ENCODE measurements at regions not wholly inside any gene's neighbourhood (a gene's known extent, or its start where the extent isn't known, plus 50 kb on each side); places are given as distances from the start of the nearest gene placed in this dataset.
"Not testable (repeated sequence)": the region's sequence is repeated elsewhere in the genome, so short reads cannot be mapped to it uniquely, and the experiment has no call there.

DNA sequence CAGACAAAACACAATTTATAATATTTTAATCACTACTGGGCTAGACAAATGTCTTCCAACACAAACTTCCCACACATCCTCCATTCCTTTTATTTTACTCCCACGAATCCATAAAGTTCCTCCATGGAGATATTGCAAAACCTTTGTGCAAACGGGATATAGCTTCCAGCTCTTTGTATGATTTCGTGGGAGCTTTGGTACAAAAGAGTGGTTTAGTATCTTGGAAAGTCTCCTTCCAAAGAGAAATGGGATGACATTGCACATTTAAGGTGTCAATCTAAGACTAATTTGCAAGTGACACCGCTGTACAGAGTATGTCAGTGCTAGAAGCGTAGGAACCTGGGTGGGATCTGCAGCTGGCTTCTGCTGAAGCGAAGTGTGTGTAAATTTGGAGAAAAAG is 455.2 kb upstream of the RUNX1 start:
- Mint-ChIP-seq H3K4me3 (no peak overlapping the region), H3K36me3 (no peaks in the 10 kb centered on the region), H3K27ac (no peak overlapping the region), H3K9me3 (peaks cover 0 to 4% (median 0%) of the 10 kb centered on the region in 3 donors), H3K4me1 (peaks cover 0 to 19% (median 4%) of the 10 kb centered on the region in 3 donors), H3K27me3 (peaks cover 23% of the 10 kb centered on the region)

DNA sequence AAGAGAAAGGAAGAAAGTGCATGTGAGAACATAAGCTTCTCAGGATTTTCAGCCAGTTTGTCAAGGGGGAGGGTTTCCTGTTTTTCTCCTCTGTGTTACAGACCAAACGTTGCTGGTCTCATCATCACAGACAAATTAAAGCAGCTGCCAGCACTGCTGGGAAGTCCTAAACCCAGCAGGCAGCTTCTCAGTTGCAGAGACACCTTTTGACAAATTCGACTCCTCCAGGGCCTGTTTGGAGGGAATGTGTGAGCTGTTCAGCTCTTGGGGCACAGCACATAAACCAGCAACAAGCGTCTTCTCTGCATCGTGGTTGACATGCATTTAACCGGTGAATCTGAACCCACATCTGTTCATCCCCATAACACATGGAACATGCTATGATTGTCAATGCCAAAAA is 454.6 kb upstream of the RUNX1 start:
- peaks cover 0 to 16% (median 4%) of the 10 kb centered on the region in 3 donors for H3K4me1 Mint-ChIP-seq
- H3K27ac Mint-ChIP-seq = no peak overlapping the region
- peaks cover 21% of the 10 kb centered on the region for H3K27me3 Mint-ChIP-seq
- H3K4me3 Mint-ChIP-seq = peak overlapping the region in 1 of 4 donors; percentile 28
- no peaks in the 10 kb centered on the region for H3K36me3 Mint-ChIP-seq
- peaks cover 0 to 4% (median 0%) of the 10 kb centered on the region in 3 donors for H3K9me3 Mint-ChIP-seq

DNA sequence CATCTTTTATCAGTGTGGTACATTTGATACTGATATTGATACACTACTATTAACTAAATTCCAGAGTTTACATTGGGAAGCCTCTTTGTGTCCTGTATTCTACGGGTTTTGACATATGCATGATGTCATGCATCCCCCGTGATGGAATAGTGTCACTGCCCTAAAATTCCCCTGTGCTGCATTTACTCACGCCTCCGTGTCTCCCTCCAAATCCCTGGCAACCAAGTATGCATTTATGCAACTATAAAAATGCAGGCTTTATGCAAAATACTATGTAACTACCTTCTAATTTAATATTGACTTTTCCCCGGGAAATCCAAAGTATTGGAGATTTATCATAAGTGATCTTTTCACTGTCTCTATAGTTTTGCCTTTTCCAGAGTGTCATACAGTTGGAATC is 453.7 kb upstream of the RUNX1 start:
- H3K9me3 Mint-ChIP-seq = peaks cover 0 to 4% (median 0%) of the 10 kb centered on the region in 3 donors
- no peak overlapping the region for H3K27ac Mint-ChIP-seq
- H3K27me3 Mint-ChIP-seq = peaks cover 17% of the 10 kb centered on the region
- no peaks in the 10 kb centered on the region for H3K36me3 Mint-ChIP-seq
- H3K4me1 Mint-ChIP-seq = peaks cover 0 to 13% (median 4%) of the 10 kb centered on the region in 3 donors
- no peak overlapping the region for H3K4me3 Mint-ChIP-seq

DNA sequence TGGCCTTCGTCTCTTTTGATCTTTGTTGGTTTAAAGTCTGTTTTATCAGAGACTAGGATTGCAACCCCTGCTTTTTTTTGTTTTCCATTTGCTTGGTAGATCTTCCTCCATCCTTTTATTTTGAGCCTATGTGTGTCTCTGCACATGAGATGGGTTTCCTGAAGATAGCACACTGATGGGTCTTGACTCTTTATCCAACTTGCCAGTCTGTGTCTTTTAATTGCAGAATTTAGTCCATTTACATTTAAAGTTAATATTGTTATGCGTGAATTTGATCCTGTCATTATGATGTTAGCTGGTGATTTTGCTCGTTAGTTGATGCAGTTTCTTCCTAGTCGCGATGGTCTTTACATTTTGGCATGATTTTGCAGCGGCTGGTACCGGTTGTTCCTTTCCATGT is 448.4 kb upstream of the RUNX1 start:
- H3K9me3 Mint-ChIP-seq, H3K36me3 Mint-ChIP-seq, H3K4me3 Mint-ChIP-seq, H3K27me3 Mint-ChIP-seq, H3K4me1 Mint-ChIP-seq, H3K27ac Mint-ChIP-seq: not testable (repeated sequence)

DNA sequence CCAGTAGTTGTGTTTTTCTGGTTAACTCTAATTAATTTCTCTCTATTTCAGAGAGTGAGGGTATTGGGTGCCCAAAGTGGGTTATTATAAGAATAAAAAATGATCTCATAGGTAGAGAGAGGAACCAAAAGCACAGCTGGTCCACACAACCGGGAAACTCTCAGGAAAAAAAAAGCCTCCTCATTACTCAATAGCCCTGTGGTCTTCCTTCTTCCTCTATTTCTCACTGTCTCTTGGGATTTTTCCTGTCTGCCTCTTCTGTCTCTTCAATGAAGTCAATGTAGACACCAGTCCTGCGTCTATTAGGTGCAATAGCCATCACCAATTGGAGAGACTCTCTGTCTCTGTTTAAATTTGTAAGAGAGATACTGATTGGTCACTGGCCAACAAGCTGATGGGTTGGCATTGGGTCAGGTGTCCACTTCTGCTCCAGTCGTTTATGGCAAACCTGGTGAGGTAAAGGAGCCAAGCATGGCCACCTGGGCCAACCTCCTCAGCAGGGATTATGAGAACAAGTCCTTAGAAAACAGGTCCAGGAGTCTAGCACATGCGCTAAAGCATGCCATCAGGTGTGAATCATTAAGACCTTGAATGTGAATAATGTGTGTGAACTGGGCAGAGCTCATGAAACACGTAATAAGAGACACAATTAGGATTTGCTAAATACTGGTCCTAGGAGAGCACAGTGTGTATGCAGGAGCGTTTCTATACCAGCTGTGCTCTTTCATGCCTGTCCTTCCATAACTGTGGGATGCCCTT is 443.0 kb upstream of the RUNX1 start:
- Mint-ChIP-seq H3K36me3 (no peaks in the 10 kb centered on the region), H3K27me3 (peaks cover 12% of the 10 kb centered on the region), H3K4me3 (no peak overlapping the region), H3K4me1 (no peaks in the 10 kb centered on the region), H3K27ac (no peak overlapping the region), H3K9me3 (no peaks in the 10 kb centered on the region)

DNA sequence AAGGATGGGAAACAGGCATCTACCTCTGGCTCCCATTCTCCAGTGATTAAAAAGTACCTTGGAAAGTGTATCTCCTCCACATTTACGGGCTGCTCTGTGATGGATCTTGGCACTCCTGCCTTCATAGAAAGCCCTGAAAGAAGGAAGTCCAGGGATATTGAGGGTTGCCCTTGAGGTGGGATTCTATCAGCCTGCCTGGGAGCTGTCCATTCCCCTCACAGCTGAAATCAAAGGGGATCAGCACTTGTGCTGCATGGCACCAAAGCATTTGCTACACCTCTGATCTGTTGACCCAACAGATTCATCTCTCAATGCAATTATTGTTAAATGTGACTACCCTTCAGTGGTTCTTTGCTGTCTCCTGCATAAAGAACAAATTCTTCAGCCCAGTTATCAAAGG is 442.0 kb upstream of the RUNX1 start:
- Mint-ChIP-seq H3K27me3 (peaks cover 13% of the 10 kb centered on the region), H3K4me1 (no peaks in the 10 kb centered on the region), H3K36me3 (no peaks in the 10 kb centered on the region), H3K9me3 (no peaks in the 10 kb centered on the region), H3K4me3 (no peak overlapping the region), H3K27ac (no peak overlapping the region)

DNA sequence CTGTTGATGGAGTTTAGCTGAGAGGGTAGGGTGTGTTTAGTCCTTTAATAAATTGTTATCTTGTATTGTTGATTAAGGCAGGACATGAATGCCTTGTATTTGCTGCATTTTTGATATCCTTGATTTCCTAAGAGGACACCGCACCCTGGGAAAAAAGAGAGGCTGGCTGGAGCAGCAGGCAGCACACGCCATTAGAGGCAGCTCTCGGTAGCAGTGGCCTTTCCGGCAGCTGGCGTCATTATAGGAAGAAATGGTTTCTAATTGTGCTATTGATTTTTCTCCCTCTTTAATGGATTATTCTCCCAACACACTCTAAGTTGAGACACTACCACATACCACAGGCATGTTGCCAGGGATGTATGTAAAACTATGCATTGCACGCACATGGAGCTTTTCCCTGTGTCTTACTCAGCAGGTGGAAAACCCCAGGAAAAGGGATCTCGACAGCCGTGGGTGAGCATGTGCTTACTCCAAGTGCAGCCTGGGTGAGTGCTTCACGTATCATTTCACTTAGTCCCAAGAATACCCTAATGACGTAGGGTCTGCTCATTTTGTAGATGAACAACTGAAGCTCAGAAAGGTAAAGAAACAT is 440.4 kb upstream of the RUNX1 start:
- H3K27ac Mint-ChIP-seq = no peak overlapping the region
- H3K36me3 Mint-ChIP-seq = no peaks in the 10 kb centered on the region
- peaks cover 16% of the 10 kb centered on the region for H3K27me3 Mint-ChIP-seq
- no peak overlapping the region for H3K4me3 Mint-ChIP-seq
- H3K9me3 Mint-ChIP-seq = no peaks in the 10 kb centered on the region
- H3K4me1 Mint-ChIP-seq = no peaks in the 10 kb centered on the region

DNA sequence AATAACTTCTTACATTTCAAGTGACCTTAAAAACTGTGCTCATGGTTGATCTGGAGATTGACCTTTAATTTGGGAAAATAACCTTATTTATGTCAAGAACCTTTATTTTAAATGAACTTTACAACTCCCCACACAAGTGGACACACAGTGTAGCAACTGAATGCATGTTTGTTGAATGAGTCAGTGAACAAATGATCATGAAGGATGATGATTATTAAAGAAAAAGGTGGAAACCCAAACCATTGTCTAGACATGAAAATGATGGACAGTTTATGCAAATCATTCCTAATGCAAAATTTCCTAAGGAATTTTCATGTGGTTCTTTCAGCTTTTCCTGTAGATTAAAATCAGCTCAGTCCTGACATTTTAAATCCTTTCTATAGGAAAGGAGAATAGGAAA is 439.8 kb upstream of the RUNX1 start:
- peaks cover 0 to 2% (median 0%) of the 10 kb centered on the region in 3 donors for H3K9me3 Mint-ChIP-seq
- H3K27ac Mint-ChIP-seq = no peak overlapping the region
- H3K36me3 Mint-ChIP-seq = no peaks in the 10 kb centered on the region
- H3K4me1 Mint-ChIP-seq = no peaks in the 10 kb centered on the region
- peaks cover 16% of the 10 kb centered on the region for H3K27me3 Mint-ChIP-seq
- no peak overlapping the region for H3K4me3 Mint-ChIP-seq

DNA sequence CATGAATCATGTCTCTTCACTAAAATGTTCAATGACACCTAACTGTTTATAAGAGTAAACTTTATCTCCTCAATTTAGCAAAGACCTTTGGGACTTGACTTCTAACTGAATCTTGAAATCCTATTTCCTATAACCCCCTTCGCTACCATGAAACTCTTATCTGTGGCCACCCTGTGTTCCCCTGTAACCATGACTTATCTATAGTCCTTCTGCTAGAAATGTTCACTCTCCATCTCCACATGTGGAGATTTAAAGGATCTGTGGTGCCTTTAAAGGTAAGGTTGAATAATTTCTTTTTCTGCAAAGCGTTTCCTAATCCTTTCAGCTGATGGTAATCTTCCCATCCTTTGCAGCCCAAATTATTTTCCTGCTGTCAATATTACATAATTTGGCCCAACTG is 436.3 kb upstream of the RUNX1 start:
- Mint-ChIP-seq H3K4me3 (no peak overlapping the region), H3K4me1 (no peaks in the 10 kb centered on the region), H3K9me3 (peaks cover 0 to 3% (median 2%) of the 10 kb centered on the region in 3 donors), H3K27me3 (peaks cover 10% of the 10 kb centered on the region), H3K36me3 (no peaks in the 10 kb centered on the region), H3K27ac (no peak overlapping the region)

DNA sequence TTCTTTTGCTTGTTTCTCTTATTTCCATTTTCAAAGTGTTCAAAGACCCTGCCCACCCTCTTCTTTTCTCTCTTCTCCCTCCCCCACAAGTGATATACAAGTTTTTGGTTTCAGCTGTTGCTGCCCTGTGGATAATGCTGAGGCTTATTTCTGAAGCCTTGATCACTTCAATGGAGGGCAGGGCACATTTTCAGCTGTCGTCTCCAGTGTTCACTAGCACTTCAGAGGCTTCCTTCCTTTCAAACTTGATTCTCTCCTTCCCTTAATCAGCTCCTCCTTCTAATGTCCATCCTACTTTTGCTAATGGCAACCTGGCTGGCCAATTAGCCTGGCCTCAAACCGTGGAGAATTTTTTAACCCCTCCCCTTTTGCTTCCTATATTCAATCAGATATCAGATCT is 435.7 kb upstream of the RUNX1 start:
- no peak overlapping the region for H3K27ac Mint-ChIP-seq
- H3K36me3 Mint-ChIP-seq = no peaks in the 10 kb centered on the region

DNA sequence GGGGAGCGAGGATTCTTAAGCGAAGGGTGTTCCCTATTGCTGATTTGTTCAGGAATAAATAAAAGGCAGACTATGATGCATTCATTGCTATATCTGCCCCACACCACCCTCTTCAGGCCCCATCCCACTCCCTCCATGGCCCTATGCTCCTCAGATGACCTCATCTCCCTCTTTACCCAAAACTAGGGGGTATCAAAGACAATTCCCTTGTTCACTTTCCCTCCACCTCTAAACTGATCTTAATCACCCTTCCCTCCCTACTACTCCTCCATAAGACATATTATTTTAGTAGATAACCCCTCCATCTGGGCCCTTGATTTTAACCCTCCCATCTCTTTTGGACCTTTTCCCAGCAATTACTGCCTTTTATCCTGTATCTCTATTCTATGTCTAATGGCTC is 434.9 kb upstream of the RUNX1 start:
- Mint-ChIP-seq H3K9me3 (peaks cover 7 to 13% (median 9%) of the 10 kb centered on the region in 3 donors), H3K36me3 (no peaks in the 10 kb centered on the region), H3K4me3 (no peak overlapping the region), H3K27ac (no peak overlapping the region), H3K27me3 (peaks cover 14% of the 10 kb centered on the region), H3K4me1 (no peaks in the 10 kb centered on the region)

More for the DNA sequence above, 435.7 kb upstream of the RUNX1 start:
- Mint-ChIP-seq H3K4me3 (no peak overlapping the region), H3K4me1 (no peaks in the 10 kb centered on the region), H3K27me3 (peaks cover 12% of the 10 kb centered on the region), H3K9me3 (peaks cover 4 to 5% (median 5%) of the 10 kb centered on the region in 3 donors)

DNA sequence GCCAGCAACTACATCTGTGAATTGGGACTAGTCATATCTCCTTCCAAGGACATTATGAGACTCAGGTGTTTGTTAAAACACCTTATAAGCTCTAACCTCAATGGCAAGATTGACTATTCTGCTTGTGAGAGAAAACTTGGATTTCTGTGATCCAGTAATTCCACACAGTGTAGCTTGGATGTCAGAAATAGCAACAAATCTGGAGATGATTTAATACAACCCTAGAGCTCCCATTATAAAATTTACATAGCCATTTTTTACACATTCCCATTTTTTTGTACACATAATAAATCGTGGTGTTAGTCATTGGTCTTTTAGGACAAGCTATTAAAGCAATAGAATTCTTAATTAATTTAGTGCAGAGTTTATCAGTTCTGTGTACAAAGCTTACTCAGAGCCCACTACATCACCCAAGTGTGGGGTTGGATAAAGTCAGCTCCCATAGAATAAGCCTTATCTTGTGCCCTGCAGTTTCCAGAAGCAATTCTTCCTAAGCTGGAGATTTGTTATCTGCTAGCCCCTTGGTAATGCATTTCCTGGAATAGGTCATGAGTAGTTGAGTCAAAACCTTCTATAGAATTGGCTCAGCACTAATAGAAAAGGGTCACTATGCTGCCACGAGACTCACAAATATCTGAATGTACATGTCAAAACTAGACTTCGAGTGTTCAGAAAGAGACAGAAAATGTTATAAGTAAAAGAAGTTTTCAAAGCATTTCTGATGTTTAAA is 434.0 kb upstream of the RUNX1 start:
- Mint-ChIP-seq H3K27me3 (peaks cover 19% of the 10 kb centered on the region), H3K4me1 (no peaks in the 10 kb centered on the region)

DNA sequence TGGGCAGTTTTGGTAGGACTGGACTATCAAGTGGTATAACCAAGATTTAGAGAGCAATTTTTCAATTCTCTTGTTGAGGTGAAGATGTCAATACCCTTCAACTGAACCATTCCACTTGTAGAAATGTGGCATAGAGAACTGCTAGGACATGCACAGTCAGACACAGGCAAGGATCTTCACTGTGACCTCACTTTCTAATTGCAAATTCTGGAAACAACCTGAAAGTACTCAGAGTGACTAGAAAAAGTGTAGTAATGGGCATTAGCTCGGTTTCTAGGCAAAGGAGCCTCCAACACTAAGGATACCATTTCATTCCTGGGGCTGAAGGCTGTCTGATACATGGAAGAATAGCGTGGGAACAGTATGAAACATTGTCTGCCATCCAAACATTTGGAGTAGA is 433.0 kb upstream of the RUNX1 start:
- no peaks in the 10 kb centered on the region for H3K4me1 Mint-ChIP-seq
- no peaks in the 10 kb centered on the region for H3K36me3 Mint-ChIP-seq
- no peak overlapping the region for H3K27ac Mint-ChIP-seq
- H3K9me3 Mint-ChIP-seq = peaks cover 7 to 17% (median 9%) of the 10 kb centered on the region in 3 donors
- H3K4me3 Mint-ChIP-seq = no peak overlapping the region
- H3K27me3 Mint-ChIP-seq = peaks cover 17% of the 10 kb centered on the region

More for the DNA sequence above, 434.0 kb upstream of the RUNX1 start:
- H3K9me3 Mint-ChIP-seq = peaks cover 7 to 17% (median 9%) of the 10 kb centered on the region in 3 donors
- no peaks in the 10 kb centered on the region for H3K36me3 Mint-ChIP-seq
- H3K4me3 Mint-ChIP-seq = no peak overlapping the region
- no peak overlapping the region for H3K27ac Mint-ChIP-seq

DNA sequence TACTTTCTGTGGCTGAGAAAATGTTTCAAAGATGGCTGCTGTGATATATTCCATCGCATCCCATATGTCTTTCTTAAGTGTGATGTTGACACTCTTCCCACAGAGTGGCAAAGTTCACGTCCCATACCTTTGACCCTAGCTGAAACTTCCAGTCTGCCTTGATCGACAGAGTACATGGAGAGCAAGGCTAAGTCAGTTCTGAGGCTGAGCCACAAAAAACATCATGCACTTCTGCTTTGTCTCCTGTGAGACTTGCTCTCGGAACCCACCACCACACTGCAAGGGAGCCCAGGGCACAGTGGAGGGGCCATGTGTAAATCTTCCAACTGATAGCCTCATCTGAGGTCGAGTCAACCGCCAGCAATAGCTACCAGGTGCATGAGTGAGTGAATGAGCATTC is 431.9 kb upstream of the RUNX1 start:
- peaks cover 8 to 17% (median 9%) of the 10 kb centered on the region in 3 donors for H3K9me3 Mint-ChIP-seq
- peaks cover 20% of the 10 kb centered on the region for H3K27me3 Mint-ChIP-seq
- H3K4me1 Mint-ChIP-seq = no peaks in the 10 kb centered on the region
- H3K4me3 Mint-ChIP-seq = no peak overlapping the region
- no peaks in the 10 kb centered on the region for H3K36me3 Mint-ChIP-seq
- H3K27ac Mint-ChIP-seq = no peak overlapping the region

DNA sequence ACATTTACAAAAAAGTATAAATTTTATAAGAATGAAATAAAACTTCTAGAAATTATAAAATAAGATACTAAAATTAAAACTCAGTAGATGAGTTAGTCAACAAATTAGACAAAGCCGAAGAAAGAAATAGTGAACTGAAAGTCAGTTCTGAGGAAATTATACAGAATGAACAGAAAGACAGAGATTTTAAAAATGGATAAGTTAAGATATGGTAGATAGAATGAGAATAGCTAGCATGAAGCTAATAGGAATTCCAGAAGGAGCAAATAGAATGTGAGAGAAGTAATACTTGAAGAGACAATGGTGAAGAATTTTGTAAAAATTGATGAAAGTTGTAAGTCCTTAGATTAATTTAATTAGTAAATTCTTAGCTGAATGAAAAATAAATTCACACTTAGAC is 430.4 kb upstream of the RUNX1 start:
- H3K27ac Mint-ChIP-seq = no peak overlapping the region
- H3K27me3 Mint-ChIP-seq = peaks cover 24% of the 10 kb centered on the region
- no peak overlapping the region for H3K4me3 Mint-ChIP-seq
- peaks cover 0 to 2% (median 0%) of the 10 kb centered on the region in 3 donors for H3K4me1 Mint-ChIP-seq
- no peaks in the 10 kb centered on the region for H3K36me3 Mint-ChIP-seq
- peaks cover 8 to 17% (median 11%) of the 10 kb centered on the region in 3 donors for H3K9me3 Mint-ChIP-seq

All from IgD-negative memory B cell (primary cell).